RWPE1 (cell line): ENCODE measurements at regions not wholly inside any gene's neighbourhood (a gene's known extent, or its start where the extent isn't known, plus 50 kb on each side); places are given as distances from the start of the nearest gene placed in this dataset.
"Not testable (repeated sequence)": the region's sequence is repeated elsewhere in the genome, so short reads cannot be mapped to it uniquely, and the experiment has no call there.

Experiments
- CTCF ChIA-PET: fragments of 350-600 bp; sonication (Branson Sonifier 250); formaldehyde crosslinking; extraction: SDS; loops from one replicate; lab custom pipeline; 2021; lab: Yijun Ruan, JAX
- POLR2A ChIA-PET: fragments of 400-600 bp; formaldehyde crosslinking; extraction: SDS; loops from one replicate; lab custom pipeline; 2020; ENCODE audit warnings: antibody characterized with exemption; ENCODE audit not compliant: low non-redundant PET; lab: Yijun Ruan, JAX
- DNase-seq: peaks from one replicate; pipeline ENCODE4 v3.0.0; 2012; ENCODE audit warnings: low spot score
- H3K27ac ChIP-seq: fragments of 450-650 bp; 2 replicates; pipeline ENCODE4 v1.5.1; 2017
- CTCF ChIP-seq: fragments of 450-650 bp; conservative IDR thresholded peaks from 2 replicates; pipeline ENCODE4 v1.5.1; 2017; ENCODE audit warnings: low read depth, mild to moderate bottlenecking

- no peak for TF ChIP-seq CTCF
- POLR2A ChIA-PET = no interaction called here
- no peak overlapping the region for H3K27ac ChIP-seq
- DNase-seq = no peak
- CTCF ChIA-PET = interaction anchor here (0.6 kb wide), 1 partner anchor 104 kb away, joined by 3 read pairs; no protein-coding TSS in a partner anchor
Observed at GRCh38 chrX:40920351-40920750, 164.9 kb upstream of the USP9X start.

- TF ChIP-seq CTCF = peak; percentile 53
- ChIA-PET CTCF (interaction anchor here (0.8 to 1.5 kb wide), 2 partner anchors 45 to 270 kb away, joined by 3 read pairs; no protein-coding TSS in a partner anchor), POLR2A (no interaction called here)
- peak; percentile 26 for DNase-seq
- H3K27ac ChIP-seq = no peak overlapping the region
Observed at GRCh38 chrX:40922307-40922706, 162.9 kb upstream of the USP9X start.

GRCh38 chrX:40926739-40927427 is 158.4 kb upstream of the USP9X start:
- H3K27ac ChIP-seq, DNase-seq, POLR2A ChIA-PET: not testable (repeated sequence)
- CTCF ChIA-PET = interaction anchor here (0.6 kb wide), 1 partner anchor 275 kb away, joined by 3 read pairs; no protein-coding TSS in a partner anchor

GRCh38 chrX:40928076-40928475 is 157.2 kb upstream of the USP9X start:
- TF ChIP-seq CTCF = no peak
- CTCF ChIA-PET = no interaction called here
- POLR2A ChIA-PET = no interaction called here
- no peak for DNase-seq
- no peak overlapping the region for H3K27ac ChIP-seq

- CTCF ChIA-PET = no interaction called here
- POLR2A ChIA-PET = no interaction called here
- no peak overlapping the region for H3K27ac ChIP-seq
- no peak for TF ChIP-seq CTCF
- DNase-seq = no peak
Observed at GRCh38 chrX:40931921-40932320, 153.3 kb upstream of the USP9X start.

- CTCF ChIA-PET = interaction anchor here (0.6 kb wide), 1 partner anchor 182 kb away, joined by 4 read pairs; no protein-coding TSS in a partner anchor
- no peak for DNase-seq
Observed at GRCh38 chrX:40933132-40933705, 152.0 kb upstream of the USP9X start.

More at GRCh38 chrX:40933132-40933705, 152.0 kb upstream of the USP9X start:
- TF ChIP-seq CTCF = no peak
- POLR2A ChIA-PET = no interaction called here
- H3K27ac ChIP-seq = no peak overlapping the region
